H1 (cell line): ENCODE measurements at regions not wholly inside any gene's neighbourhood (a gene's known extent, or its start where the extent isn't known, plus 50 kb on each side); places are given as distances from the start of the nearest gene placed in this dataset.

ENCODE experiments used
- CTCF ChIA-PET: fragments of 300-600 bp; sonication (Branson Sonifier 250); formaldehyde crosslinking; loops from one replicate; lab custom pipeline; 2021; ENCODE audit not compliant: partially characterized antibody; lab: Charles Lee
- POLR2A ChIA-PET: fragments of 300-600 bp; sonication (Branson Sonifier 250); formaldehyde crosslinking; loops from one replicate; lab custom pipeline; 2021; ENCODE audit warnings: inconsistent platforms; ENCODE audit not compliant: partially characterized antibody; lab: Charles Lee
- DNase-seq, 2 experiments: peaks; one replicate each; pipeline versions ENCODE4 v3.0.0 to v3.0.0-alpha.2; 2010 to 2022; ENCODE audit warnings: low spot score in 2 of 2, low read depth in 1 of 2, mixed read lengths in 1 of 2
- FAIRE-seq: peaks from 2 replicates; lab custom pipeline; 2011; peaks lifted over from hg19 to GRCh38; lab: Jason Lieb, UNC
- H2AFZ ChIP-seq: 2 replicates; pipeline ENCODE4 v1.8.1; 2012; ENCODE audit warnings: low read length, inconsistent platforms
- H2AK5ac ChIP-seq: 2 replicates; pipeline ENCODE4 v1.6.1; 2013; ENCODE audit warnings: low read depth, low read length
- H2BK120ac ChIP-seq: replicated peaks from 2 replicates; pipeline ENCODE3; 2013; ENCODE audit warnings: low read depth, low read length, inconsistent platforms
- H2BK12ac ChIP-seq: 2 replicates; pipeline ENCODE4 v1.6.1; 2013; ENCODE audit warnings: low read depth, low read length
- H2BK15ac ChIP-seq: 2 replicates; pipeline ENCODE4 v1.6.1; 2013; ENCODE audit warnings: low read length
- H2BK20ac ChIP-seq: 2 replicates; pipeline ENCODE4 v1.6.1; 2013; ENCODE audit warnings: low read length
- H2BK5ac ChIP-seq: 2 replicates; pipeline ENCODE4 v1.6.1; 2013; ENCODE audit warnings: low read depth, low read length
- H3K14ac ChIP-seq: 2 replicates; pipeline ENCODE4 v1.6.1; 2013; ENCODE audit warnings: inconsistent platforms; ENCODE audit not compliant: insufficient read length
- H3K18ac ChIP-seq: 2 replicates; pipeline ENCODE4 v1.6.1; 2013; ENCODE audit warnings: low read length; ENCODE audit errors: extremely low read depth
- H3K23ac ChIP-seq: 2 replicates; pipeline ENCODE4 v1.6.1; 2013; ENCODE audit warnings: inconsistent platforms; ENCODE audit not compliant: insufficient read length
- H3K23me2 ChIP-seq: 2 replicates; pipeline ENCODE4 v1.6.1; 2013; ENCODE audit warnings: low read depth, low read length
- H3K27ac ChIP-seq: 2 replicates; pipeline ENCODE4 v1.6.1; 2011; ENCODE audit warnings: low read depth, low read length, inconsistent platforms
- H3K27me3 ChIP-seq, 4 experiments: replicated peaks in 1 of 4; 1 replicate in 1 of 4; 2 replicates in 3 of 4; pipeline versions ENCODE4 v1.6.1 to v1.8.1; 2011 to 2013; ENCODE audit warnings: low read length in 3 of 4, mild to moderate bottlenecking in 3 of 4, inconsistent platforms in 2 of 4, mixed read lengths in 2 of 4, moderate library complexity in 1 of 4; ENCODE audit not compliant: control insufficient read depth in 3 of 4, insufficient read depth in 3 of 4; ENCODE audit errors: extremely low read depth in 1 of 4
- H3K36me3 ChIP-seq, 4 experiments: 2 replicates each; pipeline versions ENCODE4 v1.6.1 to v1.8.1; 2011 to 2013; ENCODE audit warnings: mild to moderate bottlenecking in 4 of 4, low read length in 3 of 4, moderate library complexity in 2 of 4, control low read depth in 1 of 4, inconsistent platforms in 1 of 4; ENCODE audit not compliant: insufficient read depth in 4 of 4, control insufficient read depth in 2 of 4
- H3K4ac ChIP-seq: replicated peaks from 2 replicates; pipeline ENCODE3; 2013; ENCODE audit warnings: low read length, low read depth, mixed read lengths, inconsistent platforms; ENCODE audit not compliant: insufficient read length
- H3K4me1 ChIP-seq, 4 experiments: replicated peaks in 1 of 4; 1 replicate in 1 of 4; 2 replicates in 3 of 4; pipeline versions ENCODE4 v1.6.1 to v1.8.1; 2011 to 2013; ENCODE audit warnings: low read length in 3 of 4, inconsistent platforms in 2 of 4, mixed read lengths in 1 of 4; ENCODE audit not compliant: insufficient read depth in 4 of 4, control insufficient read depth in 3 of 4
- H3K4me2 ChIP-seq, 2 experiments: 2 replicates each; pipeline versions ENCODE4 v1.6.1 to v1.8.1; 2011 to 2013; ENCODE audit warnings: low read depth in 2 of 2, low read length in 2 of 2, control low read depth in 1 of 2, inconsistent platforms in 1 of 2, mild to moderate bottlenecking in 1 of 2; ENCODE audit not compliant: insufficient read depth in 1 of 2
- H3K4me3 ChIP-seq, 4 experiments: fragments of 200-600, 300-600 bp in 1 of 4; sonication (generic), shearing (Covaris generic), sonication (Bioruptor Twin) in 1 of 4; 2 replicates each; pipeline versions ENCODE4 v1.5.1 to v1.8.1; 2011 to 2016; ENCODE audit warnings: low read length in 4 of 4, low read depth in 3 of 4, control low read depth in 2 of 4, inconsistent platforms in 2 of 4, mild to moderate bottlenecking in 2 of 4, mixed read lengths in 1 of 4, moderate library complexity in 1 of 4; ENCODE audit not compliant: insufficient read depth in 2 of 4; ENCODE audit errors: extremely low read depth in 1 of 4
- H3K56ac ChIP-seq: replicated peaks from 2 replicates; pipeline ENCODE3; 2013; ENCODE audit warnings: low read depth, mild to moderate bottlenecking, mixed read lengths, low read length, inconsistent platforms; ENCODE audit not compliant: insufficient read length
- H3K79me1 ChIP-seq: 2 replicates; pipeline ENCODE4 v1.6.1; 2013; ENCODE audit warnings: low read depth, low read length, control low read depth
- H3K79me2 ChIP-seq, 2 experiments: 2 replicates each; pipeline versions ENCODE4 v1.6.1 to v1.8.1; 2012 to 2013; ENCODE audit warnings: low read length in 2 of 2, mild to moderate bottlenecking in 2 of 2, inconsistent platforms in 1 of 2; ENCODE audit not compliant: insufficient read depth in 2 of 2, control insufficient read depth in 1 of 2
- H3K9ac ChIP-seq, 4 experiments: replicated peaks in 1 of 4; 1 replicate in 1 of 4; 2 replicates in 3 of 4; pipeline versions ENCODE4 v1.6.1 to v1.8.1; 2011 to 2013; ENCODE audit warnings: low read depth in 3 of 4, low read length in 3 of 4, control low read depth in 2 of 4, mild to moderate bottlenecking in 2 of 4, moderate library complexity in 2 of 4, inconsistent platforms in 1 of 4; ENCODE audit errors: extremely low read depth in 1 of 4
- H3K9me3 ChIP-seq, 2 experiments: 2 replicates each; pipeline versions ENCODE4 v1.6.1 to v1.8.1; 2012 to 2013; ENCODE audit warnings: mild to moderate bottlenecking in 2 of 2, moderate library complexity in 2 of 2, control low read depth in 1 of 2, inconsistent platforms in 1 of 2, low read depth in 1 of 2, low read length in 1 of 2, mixed read lengths in 1 of 2; ENCODE audit not compliant: insufficient read depth in 2 of 2
- H4K20me1 ChIP-seq, 2 experiments: replicated peaks in 1 of 2; 2 replicates each; pipeline versions ENCODE3 to v1.8.1; 2011 to 2013; ENCODE audit warnings: inconsistent platforms in 2 of 2, low read length in 2 of 2, mild to moderate bottlenecking in 1 of 2; ENCODE audit not compliant: insufficient read depth in 2 of 2, control insufficient read depth in 1 of 2
- H4K5ac ChIP-seq: 2 replicates; pipeline ENCODE4 v1.6.1; 2013; ENCODE audit warnings: low read length, low read depth, mixed read lengths, inconsistent platforms; ENCODE audit not compliant: insufficient read length
- H4K8ac ChIP-seq: 2 replicates; pipeline ENCODE4 v1.8.0; 2013; ENCODE audit warnings: mild to moderate bottlenecking, moderate library complexity, low read length, inconsistent platforms; ENCODE audit not compliant: insufficient read depth; ENCODE audit errors: extremely low read depth
- H4K91ac ChIP-seq: replicated peaks from 2 replicates; pipeline ENCODE3; 2013; ENCODE audit warnings: low read length, mixed read lengths, inconsistent platforms; ENCODE audit not compliant: insufficient read length
- CBX8 ChIP-seq: fragments of 300-800, 300-1000 bp; sonication (generic); IDR thresholded peaks from 2 replicates; pipeline ENCODE4 v1.7.1; 2016; ENCODE audit warnings: low read depth, low read length, borderline replicate concordance
- EP300 ChIP-seq, 2 experiments: IDR thresholded peaks; 1 replicate in 1 of 2; 2 replicates in 1 of 2; pipeline ENCODE4 v1.6.1; 2011 to 2012; ENCODE audit warnings: low read depth in 2 of 2, low read length in 2 of 2, mild to moderate bottlenecking in 2 of 2, borderline replicate concordance in 1 of 2, inconsistent platforms in 1 of 2, moderate library complexity in 1 of 2
- GABPA ChIP-seq: IDR thresholded peaks from 2 replicates; pipeline ENCODE4 v1.6.1; 2011; ENCODE audit warnings: mild to moderate bottlenecking, low read length, moderate library complexity, borderline replicate concordance; ENCODE audit not compliant: insufficient read depth
- GTF2F1 ChIP-seq: IDR thresholded peaks from 2 replicates; pipeline ENCODE4 v1.6.1; 2012; ENCODE audit warnings: low read depth, low read length, improper control_type of control experiment, borderline replicate concordance
- JUN ChIP-seq: IDR thresholded peaks from 2 replicates; pipeline ENCODE4 v1.6.1; 2011; ENCODE audit warnings: low read depth, mild to moderate bottlenecking, improper control_type of control experiment, low read length
- JUND ChIP-seq: IDR thresholded peaks from 2 replicates; pipeline ENCODE4 v1.6.1; 2011; ENCODE audit warnings: mild to moderate bottlenecking, improper control_type of control experiment, low read length
- KDM1A ChIP-seq: fragments of 200-600, 300-600 bp; sonication (generic); IDR thresholded peaks from 2 replicates; pipeline ENCODE4 v1.7.1; 2016; ENCODE audit warnings: mild to moderate bottlenecking, low read length, borderline replicate concordance
- POU5F1 ChIP-seq: IDR thresholded peaks from 2 replicates; pipeline ENCODE4 v1.6.1; 2011; ENCODE audit warnings: low read depth, mild to moderate bottlenecking, low read length, moderate library complexity
- RBBP5 ChIP-seq: IDR thresholded peaks from 2 replicates; pipeline ENCODE4 v1.7.1; 2012; ENCODE audit warnings: low read depth, mild to moderate bottlenecking, inconsistent platforms, low read length, moderate library complexity, borderline replicate concordance
- RXRA ChIP-seq: IDR thresholded peaks from 2 replicates; pipeline ENCODE4 v1.6.1; 2011; ENCODE audit warnings: low read depth, mild to moderate bottlenecking, low read length, moderate library complexity; ENCODE audit not compliant: insufficient read depth
- SIX5 ChIP-seq: IDR thresholded peaks from 2 replicates; pipeline ENCODE4 v1.6.1; 2011; ENCODE audit warnings: mild to moderate bottlenecking, low read depth, low read length
- TEAD4 ChIP-seq: IDR thresholded peaks from 2 replicates; pipeline ENCODE4 v1.6.1; 2012; ENCODE audit warnings: low read depth, low read length, inconsistent platforms, mixed read lengths
- YY1 ChIP-seq: IDR thresholded peaks from 2 replicates; pipeline ENCODE4 v1.6.1; 2011; ENCODE audit warnings: low read depth, mild to moderate bottlenecking, low read length
- WGBS, 2 experiments: shearing (Covaris generic) in 1 of 2; methylation state at CpG; one replicate each; pipeline versions ENCODE4 v1.1.6 to v1.1.7; 2013 to 2015; ENCODE audit warnings: low lambda C conversion rate in 2 of 2, mixed read lengths in 2 of 2, inconsistent platforms in 1 of 2, low coverage in 1 of 2, missing lambda C conversion rate in 1 of 2; ENCODE audit not compliant: insufficient replicate concordance in 2 of 2, insufficient coverage in 1 of 2, insufficient read length in 1 of 2; ENCODE audit errors: extremely low coverage in 1 of 2, missing lambda C conversion rate in 1 of 2; 5-methylcytosine and 5-hydroxymethylcytosine counted together
- TF ChIP-seq, protein P1 (sequence below): IDR thresholded peaks from 2 replicates; pipeline ENCODE4 v1.6.1; 2012; ENCODE audit warnings: low read length, inconsistent platforms

GRCh38 chr10:125273023-125273422 lies 112.7 kb upstream of the CTBP2 start:
- no peak for DNase-seq
- Histone ChIP-seq H3K14ac (no peak overlapping the region), H2BK12ac (no peak overlapping the region), H3K9ac (no peak overlapping the region), H3K23ac (no peak overlapping the region), H3K4ac (no peak overlapping the region), H2BK120ac (no peak overlapping the region), H3K23me2 (no peaks in the 10 kb centered on the region), H4K20me1 (no peaks in the 10 kb centered on the region), H4K5ac (no peak overlapping the region), H3K18ac (no peak overlapping the region), H3K27ac (no peak overlapping the region), H3K36me3 (no peaks in the 10 kb centered on the region), H2BK15ac (no peak overlapping the region), H4K8ac (no peak overlapping the region), H2BK5ac (no peak overlapping the region), H2AK5ac (no peak overlapping the region), H3K79me2 (no peaks in the 10 kb centered on the region), H2BK20ac (no peak overlapping the region), H3K56ac (no peak overlapping the region), H3K9me3 (peaks cover 0 to 2% of the 10 kb centered on the region in 2 experiments; a peak in 1 of 4 replicates), H3K27me3 (no peaks in the 10 kb centered on the region), H3K4me3 (no peak overlapping the region), H4K91ac (no peak overlapping the region), H3K4me2 (no peak overlapping the region), H3K79me1 (no peaks in the 10 kb centered on the region), H3K4me1 (no peaks in the 10 kb centered on the region), H2AFZ (no peak overlapping the region)
- WGBS, 2 experiments = 90% methylated on average over 8 of the region's 8 CpGs; no CpG with 5 or more reads in 1 of the 2 experiments
- ChIA-PET POLR2A (no interaction called here), CTCF (no interaction called here)
- FAIRE-seq = no peak
- TF ChIP-seq JUN (no peak), EP300 (IDR thresholded peaks at IDR 0.05; ENCODE audit: borderline replicate concordance in 1 of 2, low read depth in 2 of 2, low read length in 2 of 2) (no peak), TEAD4 (no peak), SIX5 (no peak), GABPA (no peak), RBBP5 (no peak), GTF2F1 (no peak), KDM1A (no peak), RXRA (no peak), POU5F1 (no peak), YY1 (no peak), CBX8 (no peak), JUND (no peak)
- TF ChIP-seq, protein P1, sequence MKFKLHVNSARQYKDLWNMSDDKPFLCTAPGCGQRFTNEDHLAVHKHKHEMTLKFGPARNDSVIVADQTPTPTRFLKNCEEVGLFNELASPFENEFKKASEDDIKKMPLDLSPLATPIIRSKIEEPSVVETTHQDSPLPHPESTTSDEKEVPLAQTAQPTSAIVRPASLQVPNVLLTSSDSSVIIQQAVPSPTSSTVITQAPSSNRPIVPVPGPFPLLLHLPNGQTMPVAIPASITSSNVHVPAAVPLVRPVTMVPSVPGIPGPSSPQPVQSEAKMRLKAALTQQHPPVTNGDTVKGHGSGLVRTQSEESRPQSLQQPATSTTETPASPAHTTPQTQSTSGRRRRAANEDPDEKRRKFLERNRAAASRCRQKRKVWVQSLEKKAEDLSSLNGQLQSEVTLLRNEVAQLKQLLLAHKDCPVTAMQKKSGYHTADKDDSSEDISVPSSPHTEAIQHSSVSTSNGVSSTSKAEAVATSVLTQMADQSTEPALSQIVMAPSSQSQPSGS = no peak
